ENCODE measurements at regions not wholly inside any gene's neighbourhood (a gene's known extent, or its start where the extent isn't known, plus 50 kb on each side); places are given as distances from the start of the nearest gene placed in this dataset.

DNA sequence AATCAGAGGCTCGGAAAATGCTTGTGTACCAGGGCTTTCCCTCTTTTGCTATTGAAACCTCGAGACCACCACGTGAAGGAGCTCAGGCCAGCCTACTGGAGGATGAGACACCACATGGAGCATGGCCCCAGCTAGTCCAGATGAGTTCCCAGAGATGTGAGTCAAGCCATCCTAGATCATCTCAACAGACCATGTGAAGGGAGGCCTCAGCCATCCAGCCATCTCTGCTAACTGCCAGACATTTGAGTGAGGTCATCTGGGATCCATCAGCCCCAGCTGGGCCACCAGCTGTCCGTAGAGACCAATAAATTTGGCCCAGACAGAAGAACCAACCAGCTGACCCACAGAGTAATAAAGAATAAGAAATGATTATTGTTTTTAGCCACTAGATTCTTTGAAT is 62.8 kb upstream of the PROK2 start:
- TF ChIP-seq ZNF114 (CRISPR knock-in tag; IDR thresholded peaks at IDR 0.05): no peak
- no peak for TF ChIP-seq ZNF331 (CRISPR knock-in tag; IDR thresholded peaks at IDR 0.05; ENCODE audit: low read depth)
- TF ChIP-seq, protein P1, sequence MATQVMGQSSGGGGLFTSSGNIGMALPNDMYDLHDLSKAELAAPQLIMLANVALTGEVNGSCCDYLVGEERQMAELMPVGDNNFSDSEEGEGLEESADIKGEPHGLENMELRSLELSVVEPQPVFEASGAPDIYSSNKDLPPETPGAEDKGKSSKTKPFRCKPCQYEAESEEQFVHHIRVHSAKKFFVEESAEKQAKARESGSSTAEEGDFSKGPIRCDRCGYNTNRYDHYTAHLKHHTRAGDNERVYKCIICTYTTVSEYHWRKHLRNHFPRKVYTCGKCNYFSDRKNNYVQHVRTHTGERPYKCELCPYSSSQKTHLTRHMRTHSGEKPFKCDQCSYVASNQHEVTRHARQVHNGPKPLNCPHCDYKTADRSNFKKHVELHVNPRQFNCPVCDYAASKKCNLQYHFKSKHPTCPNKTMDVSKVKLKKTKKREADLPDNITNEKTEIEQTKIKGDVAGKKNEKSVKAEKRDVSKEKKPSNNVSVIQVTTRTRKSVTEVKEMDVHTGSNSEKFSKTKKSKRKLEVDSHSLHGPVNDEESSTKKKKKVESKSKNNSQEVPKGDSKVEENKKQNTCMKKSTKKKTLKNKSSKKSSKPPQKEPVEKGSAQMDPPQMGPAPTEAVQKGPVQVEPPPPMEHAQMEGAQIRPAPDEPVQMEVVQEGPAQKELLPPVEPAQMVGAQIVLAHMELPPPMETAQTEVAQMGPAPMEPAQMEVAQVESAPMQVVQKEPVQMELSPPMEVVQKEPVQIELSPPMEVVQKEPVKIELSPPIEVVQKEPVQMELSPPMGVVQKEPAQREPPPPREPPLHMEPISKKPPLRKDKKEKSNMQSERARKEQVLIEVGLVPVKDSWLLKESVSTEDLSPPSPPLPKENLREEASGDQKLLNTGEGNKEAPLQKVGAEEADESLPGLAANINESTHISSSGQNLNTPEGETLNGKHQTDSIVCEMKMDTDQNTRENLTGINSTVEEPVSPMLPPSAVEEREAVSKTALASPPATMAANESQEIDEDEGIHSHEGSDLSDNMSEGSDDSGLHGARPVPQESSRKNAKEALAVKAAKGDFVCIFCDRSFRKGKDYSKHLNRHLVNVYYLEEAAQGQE (IDR thresholded peaks at IDR 0.05; ENCODE audit: unreplicated experiment): no peak
- TF ChIP-seq CREB1 (CRISPR knock-in tag; IDR thresholded peaks at IDR 0.05; ENCODE audit: low read depth): no peak
- no peak for TF ChIP-seq EZH2phosphoT487 (IDR thresholded peaks at IDR 0.05; ENCODE audit: unreplicated experiment)
- no peak for TF ChIP-seq EZH2 (IDR thresholded peaks at IDR 0.05; ENCODE audit: low read depth, unreplicated experiment)
- TF ChIP-seq JUNB (IDR thresholded peaks at IDR 0.05; ENCODE audit: unreplicated experiment): no peak
- TF ChIP-seq, protein P2, sequence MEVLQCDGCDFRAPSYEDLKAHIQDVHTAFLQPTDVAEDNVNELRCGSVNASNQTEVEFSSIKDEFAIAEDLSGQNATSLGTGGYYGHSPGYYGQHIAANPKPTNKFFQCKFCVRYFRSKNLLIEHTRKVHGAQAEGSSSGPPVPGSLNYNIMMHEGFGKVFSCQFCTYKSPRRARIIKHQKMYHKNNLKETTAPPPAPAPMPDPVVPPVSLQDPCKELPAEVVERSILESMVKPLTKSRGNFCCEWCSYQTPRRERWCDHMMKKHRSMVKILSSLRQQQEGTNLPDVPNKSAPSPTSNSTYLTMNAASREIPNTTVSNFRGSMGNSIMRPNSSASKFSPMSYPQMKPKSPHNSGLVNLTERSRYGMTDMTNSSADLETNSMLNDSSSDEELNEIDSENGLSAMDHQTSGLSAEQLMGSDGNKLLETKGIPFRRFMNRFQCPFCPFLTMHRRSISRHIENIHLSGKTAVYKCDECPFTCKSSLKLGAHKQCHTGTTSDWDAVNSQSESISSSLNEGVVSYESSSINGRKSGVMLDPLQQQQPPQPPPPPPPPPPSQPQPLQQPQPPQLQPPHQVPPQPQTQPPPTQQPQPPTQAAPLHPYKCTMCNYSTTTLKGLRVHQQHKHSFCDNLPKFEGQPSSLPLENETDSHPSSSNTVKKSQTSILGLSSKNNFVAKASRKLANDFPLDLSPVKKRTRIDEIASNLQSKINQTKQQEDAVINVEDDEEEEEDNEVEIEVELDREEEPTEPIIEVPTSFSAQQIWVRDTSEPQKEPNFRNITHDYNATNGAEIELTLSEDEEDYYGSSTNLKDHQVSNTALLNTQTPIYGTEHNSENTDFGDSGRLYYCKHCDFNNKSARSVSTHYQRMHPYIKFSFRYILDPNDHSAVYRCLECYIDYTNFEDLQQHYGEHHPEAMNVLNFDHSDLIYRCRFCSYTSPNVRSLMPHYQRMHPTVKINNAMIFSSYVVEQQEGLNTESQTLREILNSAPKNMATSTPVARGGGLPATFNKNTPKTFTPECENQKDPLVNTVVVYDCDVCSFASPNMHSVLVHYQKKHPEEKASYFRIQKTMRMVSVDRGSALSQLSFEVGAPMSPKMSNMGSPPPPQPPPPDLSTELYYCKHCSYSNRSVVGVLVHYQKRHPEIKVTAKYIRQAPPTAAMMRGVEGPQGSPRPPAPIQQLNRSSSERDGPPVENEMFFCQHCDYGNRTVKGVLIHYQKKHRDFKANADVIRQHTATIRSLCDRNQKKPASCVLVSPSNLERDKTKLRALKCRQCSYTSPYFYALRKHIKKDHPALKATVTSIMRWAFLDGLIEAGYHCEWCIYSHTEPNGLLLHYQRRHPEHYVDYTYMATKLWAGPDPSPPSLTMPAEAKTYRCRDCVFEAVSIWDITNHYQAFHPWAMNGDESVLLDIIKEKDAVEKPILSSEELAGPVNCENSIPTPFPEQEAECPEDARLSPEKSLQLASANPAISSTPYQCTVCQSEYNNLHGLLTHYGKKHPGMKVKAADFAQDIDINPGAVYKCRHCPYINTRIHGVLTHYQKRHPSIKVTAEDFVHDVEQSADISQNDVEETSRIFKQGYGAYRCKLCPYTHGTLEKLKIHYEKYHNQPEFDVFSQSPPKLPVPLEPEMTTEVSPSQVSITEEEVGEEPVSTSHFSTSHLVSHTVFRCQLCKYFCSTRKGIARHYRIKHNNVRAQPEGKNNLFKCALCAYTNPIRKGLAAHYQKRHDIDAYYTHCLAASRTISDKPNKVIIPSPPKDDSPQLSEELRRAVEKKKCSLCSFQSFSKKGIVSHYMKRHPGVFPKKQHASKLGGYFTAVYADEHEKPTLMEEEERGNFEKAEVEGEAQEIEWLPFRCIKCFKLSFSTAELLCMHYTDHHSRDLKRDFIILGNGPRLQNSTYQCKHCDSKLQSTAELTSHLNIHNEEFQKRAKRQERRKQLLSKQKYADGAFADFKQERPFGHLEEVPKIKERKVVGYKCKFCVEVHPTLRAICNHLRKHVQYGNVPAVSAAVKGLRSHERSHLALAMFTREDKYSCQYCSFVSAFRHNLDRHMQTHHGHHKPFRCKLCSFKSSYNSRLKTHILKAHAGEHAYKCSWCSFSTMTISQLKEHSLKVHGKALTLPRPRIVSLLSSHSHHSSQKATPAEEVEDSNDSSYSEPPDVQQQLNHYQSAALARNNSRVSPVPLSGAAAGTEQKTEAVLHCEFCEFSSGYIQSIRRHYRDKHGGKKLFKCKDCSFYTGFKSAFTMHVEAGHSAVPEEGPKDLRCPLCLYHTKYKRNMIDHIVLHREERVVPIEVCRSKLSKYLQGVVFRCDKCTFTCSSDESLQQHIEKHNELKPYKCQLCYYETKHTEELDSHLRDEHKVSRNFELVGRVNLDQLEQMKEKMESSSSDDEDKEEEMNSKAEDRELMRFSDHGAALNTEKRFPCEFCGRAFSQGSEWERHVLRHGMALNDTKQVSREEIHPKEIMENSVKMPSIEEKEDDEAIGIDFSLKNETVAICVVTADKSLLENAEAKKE (CRISPR knock-in tag; IDR thresholded peaks at IDR 0.05): no peak
- no peak for TF ChIP-seq POLR2AphosphoS5 (IDR thresholded peaks at IDR 0.05; ENCODE audit: low read depth)
- TF ChIP-seq, protein P3, sequence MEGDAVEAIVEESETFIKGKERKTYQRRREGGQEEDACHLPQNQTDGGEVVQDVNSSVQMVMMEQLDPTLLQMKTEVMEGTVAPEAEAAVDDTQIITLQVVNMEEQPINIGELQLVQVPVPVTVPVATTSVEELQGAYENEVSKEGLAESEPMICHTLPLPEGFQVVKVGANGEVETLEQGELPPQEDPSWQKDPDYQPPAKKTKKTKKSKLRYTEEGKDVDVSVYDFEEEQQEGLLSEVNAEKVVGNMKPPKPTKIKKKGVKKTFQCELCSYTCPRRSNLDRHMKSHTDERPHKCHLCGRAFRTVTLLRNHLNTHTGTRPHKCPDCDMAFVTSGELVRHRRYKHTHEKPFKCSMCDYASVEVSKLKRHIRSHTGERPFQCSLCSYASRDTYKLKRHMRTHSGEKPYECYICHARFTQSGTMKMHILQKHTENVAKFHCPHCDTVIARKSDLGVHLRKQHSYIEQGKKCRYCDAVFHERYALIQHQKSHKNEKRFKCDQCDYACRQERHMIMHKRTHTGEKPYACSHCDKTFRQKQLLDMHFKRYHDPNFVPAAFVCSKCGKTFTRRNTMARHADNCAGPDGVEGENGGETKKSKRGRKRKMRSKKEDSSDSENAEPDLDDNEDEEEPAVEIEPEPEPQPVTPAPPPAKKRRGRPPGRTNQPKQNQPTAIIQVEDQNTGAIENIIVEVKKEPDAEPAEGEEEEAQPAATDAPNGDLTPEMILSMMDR (conservative IDR thresholded peaks at IDR 0.05; ENCODE audit: low read depth in 2 of 2): no peak
- TF ChIP-seq NANOG (IDR thresholded peaks at IDR 0.05; ENCODE audit: borderline replicate concordance): no peak
- TF ChIP-seq STAT1 (IDR thresholded peaks at IDR 0.05; ENCODE audit: unreplicated experiment): no peak
- TF ChIP-seq, protein P4, sequence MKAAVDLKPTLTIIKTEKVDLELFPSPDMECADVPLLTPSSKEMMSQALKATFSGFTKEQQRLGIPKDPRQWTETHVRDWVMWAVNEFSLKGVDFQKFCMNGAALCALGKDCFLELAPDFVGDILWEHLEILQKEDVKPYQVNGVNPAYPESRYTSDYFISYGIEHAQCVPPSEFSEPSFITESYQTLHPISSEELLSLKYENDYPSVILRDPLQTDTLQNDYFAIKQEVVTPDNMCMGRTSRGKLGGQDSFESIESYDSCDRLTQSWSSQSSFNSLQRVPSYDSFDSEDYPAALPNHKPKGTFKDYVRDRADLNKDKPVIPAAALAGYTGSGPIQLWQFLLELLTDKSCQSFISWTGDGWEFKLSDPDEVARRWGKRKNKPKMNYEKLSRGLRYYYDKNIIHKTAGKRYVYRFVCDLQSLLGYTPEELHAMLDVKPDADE (IDR thresholded peaks at IDR 0.05): no peak
- no peak overlapping the region for H3K4me3 ChIP-seq
- H3K27me3 Mint-ChIP-seq (ENCODE audit: insufficient read depth, low read depth, poor library complexity): peaks cover 5% of the 10 kb centered on the region
- H3K4me1 ChIP-seq (ENCODE audit: insufficient read depth): no peaks in the 10 kb centered on the region
- no peak overlapping the region for H3K4me2 ChIP-seq
- H3K79me2 ChIP-seq (replicated peaks; ENCODE audit: insufficient read depth): no peaks in the 10 kb centered on the region
- H3K36me3 Mint-ChIP-seq (ENCODE audit: low read depth): no peaks in the 10 kb centered on the region
- H3K9me3 Mint-ChIP-seq: no peaks in the 10 kb centered on the region
- no peak overlapping the region for H3K4me3 Mint-ChIP-seq
- no peaks in the 10 kb centered on the region for H3F3A ChIP-seq (replicated peaks; ENCODE audit: low read depth)
- no peaks in the 10 kb centered on the region for H3K36me3 ChIP-seq (ENCODE audit: insufficient read depth)
- H3K27ac Mint-ChIP-seq: no peak overlapping the region
- no peaks in the 10 kb centered on the region for H3K27me3 ChIP-seq (ENCODE audit: insufficient read depth)
- H3K4me1 Mint-ChIP-seq: no peaks in the 10 kb centered on the region
- ATAC-seq (no peak), DNase-seq (ENCODE audit: low spot score) (no peak)
- H4K20me1 ChIP-seq (replicated peaks; ENCODE audit: insufficient read depth): no peaks in the 10 kb centered on the region
- H3K9me2 ChIP-seq (ENCODE audit: insufficient read depth): no peaks in the 10 kb centered on the region
- no peak overlapping the region for H2AFZ ChIP-seq
- no peak overlapping the region for H3K27ac ChIP-seq (ENCODE audit: low read depth)
